HG02852 (cell line): ENCODE measurements at regions not wholly inside any gene's neighbourhood (a gene's known extent, or its start where the extent isn't known, plus 50 kb on each side); places are given as distances from the start of the nearest gene placed in this dataset.
A peak's percentile ranks its signal among the peaks of the same experiment; 100 is the strongest.

Experiments
- ATAC-seq: cut with Tn5 transposase; IDR thresholded peaks from one replicate; pipeline ENCODE4 v1.9.1; 2021; ENCODE audit warnings: mild to moderate bottlenecking, moderate library complexity; ENCODE audit not compliant: unreplicated experiment

- no peak for ATAC-seq
Observed at GRCh38 chr6:110538416-110539160, 62.2 kb upstream of the SLC22A16 start.

- peak; percentile 50 for ATAC-seq
Observed at GRCh38 chr6:110537208-110538123, 61.1 kb upstream of the SLC22A16 start.

- no peak for ATAC-seq
Observed at GRCh38 chr6:110534731-110535492, 58.5 kb upstream of the SLC22A16 start.

- ATAC-seq = no peak
Observed at GRCh38 chr6:110532431-110532830, 56.0 kb upstream of the SLC22A16 start.

GRCh38 chr6:110530671-110531070 lies 54.3 kb upstream of the SLC22A16 start:
- ATAC-seq = no peak

- ATAC-seq = no peak
Observed at GRCh38 chr6:110529907-110530306, 53.5 kb upstream of the SLC22A16 start.

GRCh38 chr6:110529355-110529754 lies 52.9 kb upstream of the SLC22A16 start:
- no peak for ATAC-seq

- no peak for ATAC-seq
Observed at GRCh38 chr6:110528930-110529325, 52.5 kb upstream of the SLC22A16 start.

GRCh38 chr6:110528101-110528929 lies 51.9 kb upstream of the SLC22A16 start:
- no peak for ATAC-seq

- no peak for ATAC-seq
Observed at GRCh38 chr6:110527516-110527915, 51.1 kb upstream of the SLC22A16 start.

GRCh38 chr6:110526726-110527125 lies 50.3 kb upstream of the SLC22A16 start:
- ATAC-seq = no peak
